ENCODE measurements at regions not wholly inside any gene's neighbourhood (a gene's known extent, or its start where the extent isn't known, plus 50 kb on each side); places are given as distances from the start of the nearest gene placed in this dataset.

DNA sequence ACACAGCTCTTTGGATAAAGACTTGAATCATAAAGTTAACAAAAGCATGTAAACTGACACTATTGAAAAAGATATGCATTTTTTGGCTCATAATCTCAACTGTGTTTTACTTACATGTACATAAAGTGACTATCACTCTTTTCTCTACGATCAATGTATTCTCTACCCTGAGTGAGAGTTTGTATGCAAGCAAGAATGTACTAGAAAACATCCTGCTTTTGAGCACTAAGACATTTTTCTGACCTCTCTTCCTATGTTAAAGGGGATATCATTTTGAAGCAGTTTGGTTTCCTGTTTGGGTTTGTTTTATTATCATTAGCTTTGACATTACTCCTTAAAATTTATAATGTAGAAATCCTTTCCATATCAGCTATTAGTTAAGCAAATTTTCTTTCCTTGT, 910.8 kb downstream of the C6orf118 start:
- TF ChIP-seq, protein P1, sequence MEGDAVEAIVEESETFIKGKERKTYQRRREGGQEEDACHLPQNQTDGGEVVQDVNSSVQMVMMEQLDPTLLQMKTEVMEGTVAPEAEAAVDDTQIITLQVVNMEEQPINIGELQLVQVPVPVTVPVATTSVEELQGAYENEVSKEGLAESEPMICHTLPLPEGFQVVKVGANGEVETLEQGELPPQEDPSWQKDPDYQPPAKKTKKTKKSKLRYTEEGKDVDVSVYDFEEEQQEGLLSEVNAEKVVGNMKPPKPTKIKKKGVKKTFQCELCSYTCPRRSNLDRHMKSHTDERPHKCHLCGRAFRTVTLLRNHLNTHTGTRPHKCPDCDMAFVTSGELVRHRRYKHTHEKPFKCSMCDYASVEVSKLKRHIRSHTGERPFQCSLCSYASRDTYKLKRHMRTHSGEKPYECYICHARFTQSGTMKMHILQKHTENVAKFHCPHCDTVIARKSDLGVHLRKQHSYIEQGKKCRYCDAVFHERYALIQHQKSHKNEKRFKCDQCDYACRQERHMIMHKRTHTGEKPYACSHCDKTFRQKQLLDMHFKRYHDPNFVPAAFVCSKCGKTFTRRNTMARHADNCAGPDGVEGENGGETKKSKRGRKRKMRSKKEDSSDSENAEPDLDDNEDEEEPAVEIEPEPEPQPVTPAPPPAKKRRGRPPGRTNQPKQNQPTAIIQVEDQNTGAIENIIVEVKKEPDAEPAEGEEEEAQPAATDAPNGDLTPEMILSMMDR (IDR thresholded peaks at IDR 0.05; ENCODE audit: low read length, missing control alignments) = no peak
- no peak for DNase-seq (ENCODE audit: low read depth)
- H3K4me3 ChIP-seq (replicated peaks; ENCODE audit: low read depth, low read length) = no peak overlapping the region

DNA sequence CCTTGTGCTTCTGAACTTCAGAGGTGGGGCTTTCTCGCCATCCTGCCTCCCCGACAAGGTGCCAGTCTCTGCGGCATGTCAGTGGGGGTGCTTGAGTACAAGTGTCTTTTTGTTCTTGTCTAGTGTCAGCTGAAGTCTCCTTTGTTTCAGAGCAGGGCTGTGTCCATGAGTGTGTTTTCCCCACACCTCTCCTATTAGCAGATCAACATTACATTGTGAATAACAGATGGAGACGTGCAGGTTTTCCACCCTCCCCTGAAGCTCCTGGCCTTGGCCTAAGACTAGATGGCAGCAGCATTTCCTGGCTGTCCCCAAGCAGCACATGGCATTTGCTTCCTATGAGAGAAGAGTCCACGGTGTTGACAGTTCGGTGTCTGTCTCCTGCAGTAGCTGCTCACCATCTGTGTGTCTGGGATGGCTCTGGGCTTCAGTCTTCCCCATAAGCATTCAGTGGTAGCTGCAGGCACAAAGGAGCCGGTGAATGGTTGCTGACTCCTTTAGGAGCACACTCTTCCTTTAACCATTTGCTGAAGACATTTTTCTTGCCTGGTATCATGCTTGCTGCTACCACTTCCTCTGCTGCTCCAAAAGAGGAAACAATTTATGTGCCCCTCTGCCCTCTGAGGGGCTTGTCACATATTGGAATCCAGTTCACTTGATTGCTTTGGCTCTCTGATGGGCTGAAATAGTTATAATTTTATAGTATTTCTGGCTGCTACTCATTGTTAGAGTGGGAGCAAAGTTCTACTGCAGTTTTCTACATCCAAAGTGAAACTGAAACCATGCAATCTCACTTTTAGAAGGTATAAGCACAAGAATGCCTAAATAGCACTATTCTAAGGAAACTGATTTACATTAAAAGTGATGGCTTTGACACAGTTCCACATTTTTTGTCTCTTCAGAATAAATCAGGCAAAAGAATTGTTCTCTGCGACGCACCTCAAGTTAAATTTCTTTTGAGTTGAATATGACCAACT, 913.0 kb downstream of the C6orf118 start:
- H3K4me3 ChIP-seq (replicated peaks; ENCODE audit: low read depth, low read length) = peak overlapping the region; percentile 13
- TF ChIP-seq, protein P1 (IDR thresholded peaks at IDR 0.05; ENCODE audit: low read length, missing control alignments) = no peak
- no peak for DNase-seq (ENCODE audit: low read depth)

DNA sequence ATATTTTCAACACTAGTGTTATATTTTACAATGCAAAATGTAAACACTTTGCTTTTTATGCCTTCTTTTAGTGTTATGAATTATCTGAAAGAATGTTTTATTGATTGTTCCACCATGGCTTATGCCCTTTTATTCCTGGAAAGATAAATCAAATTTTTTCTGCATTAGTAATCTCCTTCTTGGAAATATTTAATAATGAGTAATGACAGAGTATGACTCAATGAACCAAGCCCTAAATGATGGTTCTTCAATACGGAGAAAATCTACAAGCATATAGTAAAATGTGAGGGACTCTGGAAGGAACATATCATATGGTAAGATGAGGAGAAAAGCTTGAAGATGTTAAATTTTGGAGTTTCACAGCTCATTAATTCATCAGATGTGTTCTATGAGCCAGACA, 929.6 kb downstream of the C6orf118 start:
- H3K4me3 ChIP-seq (replicated peaks; ENCODE audit: low read depth, low read length) = no peak overlapping the region
- no peak for DNase-seq (ENCODE audit: low read depth)
- TF ChIP-seq, protein P1 (IDR thresholded peaks at IDR 0.05; ENCODE audit: low read length, missing control alignments) = no peak

DNA sequence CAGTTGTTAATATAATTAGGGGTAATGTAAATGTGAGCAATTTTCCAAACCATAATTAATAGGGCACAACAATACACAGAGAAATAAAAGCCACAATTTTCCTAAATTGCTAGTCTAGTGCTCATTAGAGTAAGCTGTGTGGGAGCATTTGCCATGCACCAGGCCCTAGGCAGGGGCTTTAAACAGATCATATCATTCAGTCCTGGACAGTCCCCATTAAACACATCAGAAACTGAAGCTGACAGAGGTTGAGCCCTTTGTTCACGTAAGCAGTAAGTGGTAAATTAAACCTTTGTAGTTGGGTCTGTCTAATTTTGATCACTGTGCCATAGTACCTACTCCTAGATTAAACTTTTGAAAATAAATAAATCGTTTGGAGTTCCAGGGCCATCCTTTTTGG, 931.1 kb downstream of the C6orf118 start:
- H3K4me3 ChIP-seq (replicated peaks; ENCODE audit: low read depth, low read length) = no peak overlapping the region
- TF ChIP-seq, protein P1 (IDR thresholded peaks at IDR 0.05; ENCODE audit: low read length, missing control alignments) = no peak
- no peak for DNase-seq (ENCODE audit: low read depth)

DNA sequence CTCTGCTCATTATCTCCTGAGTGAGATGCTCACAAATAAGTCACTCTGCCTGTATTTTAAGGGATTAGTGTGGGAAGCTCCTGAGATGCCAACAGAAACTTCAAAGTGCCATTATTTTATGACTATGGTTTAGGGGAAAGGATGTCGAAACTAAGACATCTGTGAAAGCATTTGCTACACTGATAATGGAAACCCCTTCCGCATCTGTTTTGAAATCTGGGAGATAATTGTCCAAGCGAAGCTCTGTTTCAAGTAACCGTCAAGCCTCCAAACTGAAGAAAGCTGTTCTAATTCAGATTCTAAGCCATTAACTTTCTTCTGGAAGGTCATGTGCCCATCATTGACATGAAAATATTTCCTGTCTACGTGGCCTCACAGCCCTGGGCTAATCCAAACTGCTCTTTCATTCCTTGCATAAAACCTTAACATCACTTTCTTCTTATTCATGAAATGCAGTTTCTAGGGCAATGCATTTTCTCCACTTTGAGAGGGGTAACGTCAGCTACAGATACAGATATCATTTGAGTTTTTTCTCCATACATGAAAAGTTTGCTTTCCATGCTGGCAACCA, 932.0 kb downstream of the C6orf118 start:
- no peak overlapping the region for H3K4me3 ChIP-seq (replicated peaks; ENCODE audit: low read depth, low read length)
- DNase-seq (ENCODE audit: low read depth) = no peak
- TF ChIP-seq, protein P1 (IDR thresholded peaks at IDR 0.05; ENCODE audit: low read length, missing control alignments) = no peak

DNA sequence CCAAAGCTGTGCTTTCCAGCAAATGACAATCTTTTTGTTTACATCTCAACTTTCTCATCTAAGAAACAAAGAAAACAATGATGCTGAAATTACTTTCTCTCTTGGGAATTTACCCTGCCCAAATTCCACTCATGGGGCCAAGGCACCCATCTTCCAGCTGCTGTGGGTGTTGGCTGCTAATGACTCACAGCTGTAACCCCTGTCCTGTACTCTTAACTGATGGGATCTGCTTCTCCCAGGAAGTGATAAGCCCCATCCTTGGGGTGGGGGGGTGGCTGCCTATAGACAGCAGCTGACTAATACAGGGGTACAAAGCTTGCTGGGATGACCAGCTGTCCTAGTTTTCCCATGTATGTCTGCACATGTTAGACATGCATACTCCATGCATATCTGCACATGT, 938.6 kb downstream of the C6orf118 start:
- TF ChIP-seq, protein P1 (IDR thresholded peaks at IDR 0.05; ENCODE audit: low read length, missing control alignments) = no peak
- H3K4me3 ChIP-seq (replicated peaks; ENCODE audit: low read depth, low read length) = no peak overlapping the region
- peak; percentile 58 for DNase-seq (ENCODE audit: low read depth)
